SIG-M5 treated with dmso at 0.1 percent for 504 hours (cell line): ENCODE measurements at regions not wholly inside any gene's neighbourhood (a gene's known extent, or its start where the extent isn't known, plus 50 kb on each side); places are given as distances from the start of the nearest gene placed in this dataset.
"Not testable (repeated sequence)": the region's sequence is repeated elsewhere in the genome, so short reads cannot be mapped to it uniquely, and the experiment has no call there.

ENCODE experiments used
- DNase-seq: peaks from one replicate; lab custom pipeline; 2025; ENCODE audit not compliant: unreplicated experiment; lab: John Stamatoyannopoulos, UW

GRCh38 chr2:122525336-122525735 lies 769.9 kb downstream of the TSN start:
- no peak for DNase-seq

- DNase-seq: no peak
Observed at GRCh38 chr2:122528061-122528460, 772.6 kb downstream of the TSN start.

- no peak for DNase-seq
Observed at GRCh38 chr2:122528958-122529705, 773.7 kb downstream of the TSN start.

- DNase-seq: no peak
Observed at GRCh38 chr2:122530814-122531213, 775.4 kb downstream of the TSN start.

- DNase-seq: no peak
Observed at GRCh38 chr2:122531290-122532071, 776.0 kb downstream of the TSN start.

- no peak for DNase-seq
Observed at GRCh38 chr2:122532072-122532344, 776.6 kb downstream of the TSN start.

- DNase-seq: no peak
Observed at GRCh38 chr2:122532481-122532880, 777.0 kb downstream of the TSN start.

- DNase-seq: no peak
Observed at GRCh38 chr2:122535960-122536505, 780.6 kb downstream of the TSN start.

- no peak for DNase-seq
Observed at GRCh38 chr2:122539311-122539710, 783.9 kb downstream of the TSN start.

GRCh38 chr2:122539920-122540319 lies 784.5 kb downstream of the TSN start:
- DNase-seq: peak; percentile 0

- DNase-seq: no peak
Observed at GRCh38 chr2:122542236-122542635, 786.8 kb downstream of the TSN start.

GRCh38 chr2:122542646-122543045 lies 787.2 kb downstream of the TSN start:
- no peak for DNase-seq

- DNase-seq: no peak
Observed at GRCh38 chr2:122543815-122544214, 788.4 kb downstream of the TSN start.

GRCh38 chr2:122545821-122546220 lies 790.4 kb downstream of the TSN start:
- DNase-seq: no peak

- no peak for DNase-seq
Observed at GRCh38 chr2:122562775-122563174, 807.3 kb downstream of the TSN start.

- DNase-seq: no peak
Observed at GRCh38 chr2:122563781-122564180, 808.3 kb downstream of the TSN start.

- no peak for DNase-seq
Observed at GRCh38 chr2:122564843-122565242, 809.4 kb downstream of the TSN start.

- no peak for DNase-seq
Observed at GRCh38 chr2:122565364-122565763, 809.9 kb downstream of the TSN start.

- no peak for DNase-seq
Observed at GRCh38 chr2:122570641-122571040, 815.2 kb downstream of the TSN start.

- not testable (repeated sequence) for DNase-seq
Observed at GRCh38 chr2:122571471-122571870, 816.0 kb downstream of the TSN start.

GRCh38 chr2:122575076-122575475 lies 819.6 kb downstream of the TSN start:
- DNase-seq: no peak

GRCh38 chr2:122583159-122583917 lies 827.9 kb downstream of the TSN start:
- no peak for DNase-seq
